Esophagus (tissue), 2 donors: ENCODE measurements at regions not wholly inside any gene's neighbourhood (a gene's known extent, or its start where the extent isn't known, plus 50 kb on each side); places are given as distances from the start of the nearest gene placed in this dataset.
"Not testable (repeated sequence)": the region's sequence is repeated elsewhere in the genome, so short reads cannot be mapped to it uniquely, and the experiment has no call there.

Experiments used
- H3K27ac ChIP-seq, 2 donors: one replicate each; pipeline ENCODE4 v1.5.1; 2013; ENCODE audit warnings: low read depth in 2 of 2, mild to moderate bottlenecking in 2 of 2, inconsistent platforms in 1 of 2, low read length in 1 of 2, moderate library complexity in 1 of 2
- H3K27me3 ChIP-seq, 2 donors: one replicate each; pipeline ENCODE4 v1.6.1; 2013; ENCODE audit warnings: low read length in 2 of 2, control low read depth in 1 of 2, mild to moderate bottlenecking in 1 of 2; ENCODE audit not compliant: insufficient read depth in 2 of 2, control insufficient read depth in 1 of 2
- H3K36me3 ChIP-seq, 2 donors: one replicate each; pipeline ENCODE4 v1.6.1; 2013; ENCODE audit warnings: low read length in 1 of 2; ENCODE audit not compliant: control insufficient read depth in 2 of 2, insufficient read depth in 2 of 2
- H3K4me1 ChIP-seq, 2 donors: one replicate each; pipeline ENCODE4 v1.6.1; 2013; ENCODE audit warnings: low read length in 1 of 2; ENCODE audit not compliant: control insufficient read depth in 2 of 2, insufficient read depth in 2 of 2
- H3K4me3 ChIP-seq, 2 donors: one replicate each; pipeline ENCODE4 v1.5.1; 2013; ENCODE audit warnings: low read length in 2 of 2, mild to moderate bottlenecking in 2 of 2, low read depth in 1 of 2, moderate library complexity in 1 of 2
- H3K9me3 ChIP-seq, 2 donors: one replicate each; pipeline ENCODE4 v1.6.1; 2013; ENCODE audit warnings: mild to moderate bottlenecking in 2 of 2, low read depth in 1 of 2, low read length in 1 of 2, moderate library complexity in 1 of 2; ENCODE audit not compliant: control insufficient read depth in 2 of 2, insufficient read depth in 1 of 2
- WGBS, 2 donors: extraction: QIAGEN DNeasy Blood & Tissue Kit; methylation state at CpG; one replicate each; pipeline ENCODE4 v1.1.7; 2013; 5-methylcytosine and 5-hydroxymethylcytosine counted together
- donor health status: healthy with polysubstance abuse.
- donor health status: Bipolar disorder and iron deficiency.

GRCh38 chr2:242038928-242039341, 169.4 kb downstream of the RTP5 start:
- no peaks in the 10 kb centered on the region for H3K9me3 ChIP-seq
- H3K27me3 ChIP-seq: no peaks in the 10 kb centered on the region
- no peak overlapping the region for H3K27ac ChIP-seq
- 77 to 81% methylated on average over 13 of the region's 13 CpGs for WGBS, 2 donors
- peaks cover 0 to 2% of the 10 kb centered on the region in 2 donors for H3K4me1 ChIP-seq
- no peak overlapping the region for H3K4me3 ChIP-seq
- H3K36me3 ChIP-seq: no peaks in the 10 kb centered on the region

- Histone ChIP-seq H3K27me3 (no peaks in the 10 kb centered on the region), H3K4me3 (no peak overlapping the region), H3K4me1 (peaks cover 0 to 2% of the 10 kb centered on the region in 2 donors), H3K27ac (no peak overlapping the region), H3K9me3 (no peaks in the 10 kb centered on the region), H3K36me3 (no peaks in the 10 kb centered on the region)
- 89 to 94% methylated on average over 10 of the region's 10 CpGs for WGBS, 2 donors
Measured at GRCh38 chr2:242040303-242040655, 170.8 kb downstream of the RTP5 start.

- Histone ChIP-seq H3K9me3 (no peaks in the 10 kb centered on the region), H3K36me3 (no peaks in the 10 kb centered on the region), H3K27ac (no peak overlapping the region), H3K4me1 (peaks cover 0 to 2% of the 10 kb centered on the region in 2 donors), H3K27me3 (no peaks in the 10 kb centered on the region), H3K4me3 (no peak overlapping the region)
- 87 to 91% methylated on average over 15 of the region's 15 CpGs for WGBS, 2 donors
Measured at GRCh38 chr2:242040681-242041080, 171.2 kb downstream of the RTP5 start.

- 82 to 93% methylated on average over 3 of the region's 3 CpGs for WGBS, 2 donors
- Histone ChIP-seq H3K4me3 (no peak overlapping the region), H3K27ac (no peak overlapping the region), H3K4me1 (no peaks in the 10 kb centered on the region), H3K27me3 (no peaks in the 10 kb centered on the region), H3K9me3 (no peaks in the 10 kb centered on the region), H3K36me3 (no peaks in the 10 kb centered on the region)
Measured at GRCh38 chr2:242041816-242042215, 172.3 kb downstream of the RTP5 start.

- Histone ChIP-seq H3K27ac (no peak overlapping the region), H3K9me3 (no peaks in the 10 kb centered on the region), H3K27me3 (no peaks in the 10 kb centered on the region), H3K36me3 (no peaks in the 10 kb centered on the region), H3K4me3 (no peak overlapping the region), H3K4me1 (no peaks in the 10 kb centered on the region)
- WGBS, 2 donors: 63 to 70% methylated on average over 13 of the region's 13 CpGs
Measured at GRCh38 chr2:242043538-242044312, 174.2 kb downstream of the RTP5 start.

- no peak overlapping the region for H3K27ac ChIP-seq
- no peak overlapping the region for H3K4me3 ChIP-seq
- whole genome bisulfite sequencing, 2 donors: 81 to 88% methylated on average over 4 of the region's 4 CpGs
- H3K9me3 ChIP-seq: no peaks in the 10 kb centered on the region
- no peaks in the 10 kb centered on the region for H3K36me3 ChIP-seq
- no peaks in the 10 kb centered on the region for H3K4me1 ChIP-seq
- no peaks in the 10 kb centered on the region for H3K27me3 ChIP-seq
Measured at GRCh38 chr2:242044313-242044590, 174.7 kb downstream of the RTP5 start.

GRCh38 chr2:242045596-242046144, 176.1 kb downstream of the RTP5 start:
- not testable (repeated sequence) for H3K27ac ChIP-seq, H3K4me3 ChIP-seq, H3K27me3 ChIP-seq, H3K36me3 ChIP-seq, H3K9me3 ChIP-seq, H3K4me1 ChIP-seq
- WGBS, 2 donors: 94 to 95% methylated on average over 23 to 25 of the region's 25 CpGs

GRCh38 chr2:242046206-242046826, 176.8 kb downstream of the RTP5 start:
- WGBS, 2 donors: 61 to 72% methylated on average over 21 to 38 of the region's 38 CpGs
- Histone ChIP-seq H3K27ac (no peak overlapping the region), H3K36me3 (no peaks in the 10 kb centered on the region), H3K4me1 (no peaks in the 10 kb centered on the region), H3K27me3 (no peaks in the 10 kb centered on the region), H3K4me3 (no peak overlapping the region), H3K9me3 (no peaks in the 10 kb centered on the region)

GRCh38 chr2:242047963-242048362, 178.4 kb downstream of the RTP5 start:
- Histone ChIP-seq H3K27me3 (peaks cover 0 to 3% of the 10 kb centered on the region in 2 donors), H3K4me1 (no peaks in the 10 kb centered on the region), H3K9me3 (no peaks in the 10 kb centered on the region), H3K4me3 (no peak overlapping the region), H3K36me3 (no peaks in the 10 kb centered on the region), H3K27ac (no peak overlapping the region)
- 87 to 90% methylated on average over 12 of the region's 12 CpGs for WGBS, 2 donors

GRCh38 chr2:242048479-242048878, 178.9 kb downstream of the RTP5 start:
- no peak overlapping the region for H3K4me3 ChIP-seq
- H3K36me3 ChIP-seq: no peaks in the 10 kb centered on the region
- 83 to 89% methylated on average over 2 of the region's 2 CpGs for WGBS, 2 donors
- H3K9me3 ChIP-seq: no peaks in the 10 kb centered on the region
- no peak overlapping the region for H3K27ac ChIP-seq
- peaks cover 0 to 3% of the 10 kb centered on the region in 2 donors for H3K27me3 ChIP-seq
- H3K4me1 ChIP-seq: no peaks in the 10 kb centered on the region
